ENCODE measurements at regions not wholly inside any gene's neighbourhood (a gene's known extent, or its start where the extent isn't known, plus 50 kb on each side); places are given as distances from the start of the nearest gene placed in this dataset.
"Not testable (repeated sequence)": the region's sequence is repeated elsewhere in the genome, so short reads cannot be mapped to it uniquely, and the experiment has no call there.

GRCh38 chr2:113822087-113822815, 65.8 kb upstream of the SLC35F5 start:
- intact Hi-C loops (cut with DNase I; ENCODE audit: low total_unique reads): no loop called here

GRCh38 chr2:113818382-113818951, 62.0 kb upstream of the SLC35F5 start:
- no peaks in the 10 kb centered on the region for H3K9me3 ChIP-seq
- no peaks in the 10 kb centered on the region for H3K36me3 ChIP-seq
- H3K27ac ChIP-seq: peak overlapping the region in 6 of 8 donors; percentile 31 to 65 (median 53)
- WGBS, 5 donors: 54 to 77% (median 59%) methylated on average over 10 of the region's 10 CpGs
- DNase-seq: no peak
- H3K4me3 ChIP-seq: no peak overlapping the region
- intact Hi-C loops (cut with DNase I; ENCODE audit: low total_unique reads): no loop called here
- H3K27me3 ChIP-seq (replicated peaks in 1 of 7): no peaks in the 10 kb centered on the region
- TF ChIP-seq POLR2AphosphoS5 (IDR thresholded peaks at IDR 0.05) (peak in 2 of 3 donors; percentile 48 to 64), POLR2A (IDR thresholded peaks at IDR 0.05) (no peak)
- peaks cover 0 to 12% (median 0%) of the 10 kb centered on the region in 6 donors for H3K4me1 ChIP-seq

More at GRCh38 chr2:113822087-113822815, 65.8 kb upstream of the SLC35F5 start:
- 87 to 94% (median 91%) methylated on average over 7 of the region's 7 CpGs for WGBS, 5 donors
- TF ChIP-seq POLR2A (IDR thresholded peaks at IDR 0.05): no peak
- TF ChIP-seq CTCF (IDR thresholded peaks at IDR 0.05 in 8 of 11, conservative IDR thresholded peaks at IDR 0.05 in 3 of 11): no peak
- TF ChIP-seq POLR2AphosphoS5 (IDR thresholded peaks at IDR 0.05): no peak
- no peak overlapping the region for H3K27ac ChIP-seq
- no peaks in the 10 kb centered on the region for H3K9me3 ChIP-seq
- H3K36me3 ChIP-seq: no peaks in the 10 kb centered on the region
- H3K4me3 ChIP-seq: no peak overlapping the region
- peaks cover 0 to 12% (median 0%) of the 10 kb centered on the region in 6 donors for H3K4me1 ChIP-seq
- H3K27me3 ChIP-seq (replicated peaks in 1 of 7): no peaks in the 10 kb centered on the region
- no peak for DNase-seq

- 84 to 98% (median 96%) methylated on average over 3 of the region's 3 CpGs for WGBS, 5 donors
- H3K9me3 ChIP-seq; DNase-seq; H3K36me3 ChIP-seq; H3K27ac ChIP-seq; H3K4me3 ChIP-seq; intact Hi-C loops (cut with DNase I; ENCODE audit: low total_unique reads); H3K27me3 ChIP-seq (replicated peaks in 1 of 7); H3K4me1 ChIP-seq: not testable (repeated sequence)
Observed at GRCh38 chr2:113813396-113813795, 57.0 kb upstream of the SLC35F5 start.

GRCh38 chr2:113812204-113812603, 55.8 kb upstream of the SLC35F5 start:
- 64 to 81% (median 78%) methylated on average over 4 of the region's 4 CpGs for WGBS, 5 donors
- DNase-seq: no peak

More at GRCh38 chr2:113812204-113812603, 55.8 kb upstream of the SLC35F5 start:
- no peaks in the 10 kb centered on the region for H3K27me3 ChIP-seq (replicated peaks in 1 of 7)
- intact Hi-C loops (cut with DNase I; ENCODE audit: low total_unique reads): no loop called here
- no peaks in the 10 kb centered on the region for H3K9me3 ChIP-seq
- no peak overlapping the region for H3K27ac ChIP-seq
- no peak for TF ChIP-seq CTCF (IDR thresholded peaks at IDR 0.05 in 8 of 11, conservative IDR thresholded peaks at IDR 0.05 in 3 of 11)
- no peak for TF ChIP-seq POLR2A (IDR thresholded peaks at IDR 0.05)
- no peak for TF ChIP-seq POLR2AphosphoS5 (IDR thresholded peaks at IDR 0.05)
- H3K36me3 ChIP-seq: no peaks in the 10 kb centered on the region
- H3K4me3 ChIP-seq: no peak overlapping the region
- no peaks in the 10 kb centered on the region for H3K4me1 ChIP-seq

All from spleen (tissue), 11 donors.